SH-SY5Y (cell line): ENCODE measurements at regions not wholly inside any gene's neighbourhood (a gene's known extent, or its start where the extent isn't known, plus 50 kb on each side); places are given as distances from the start of the nearest gene placed in this dataset.

Experiments used
- GATA2 ChIP-seq: IDR thresholded peaks from 2 replicates; pipeline ENCODE4 v1.6.1; 2011; ENCODE audit warnings: mild to moderate bottlenecking, low read depth, low read length
- GATA3 ChIP-seq: IDR thresholded peaks from 2 replicates; pipeline ENCODE4 v1.6.1; 2011; ENCODE audit warnings: low read depth, mild to moderate bottlenecking, low read length, moderate library complexity

GRCh38 chr9:81850724-81851123, 77.5 kb upstream of the SPATA31D4 start:
- TF ChIP-seq GATA2 (no peak), GATA3 (no peak)

GRCh38 chr9:81851340-81851739, 76.9 kb upstream of the SPATA31D4 start:
- no peak for TF ChIP-seq GATA2
- TF ChIP-seq GATA3 = no peak

- no peak for TF ChIP-seq GATA3
- no peak for TF ChIP-seq GATA2
Observed at GRCh38 chr9:81852820-81853219, 75.4 kb upstream of the SPATA31D4 start.

GRCh38 chr9:81855538-81855937, 72.7 kb upstream of the SPATA31D4 start:
- no peak for TF ChIP-seq GATA3
- TF ChIP-seq GATA2 = no peak

- TF ChIP-seq GATA2 (no peak), GATA3 (no peak)
Observed at GRCh38 chr9:81858657-81859430, 69.4 kb upstream of the SPATA31D4 start.

- TF ChIP-seq GATA2 = no peak
- no peak for TF ChIP-seq GATA3
Observed at GRCh38 chr9:81860581-81860980, 67.6 kb upstream of the SPATA31D4 start.

GRCh38 chr9:81861644-81862043, 66.6 kb upstream of the SPATA31D4 start:
- TF ChIP-seq GATA2 (no peak), GATA3 (no peak)

- TF ChIP-seq GATA2 (no peak), GATA3 (no peak)
Observed at GRCh38 chr9:81868145-81868544, 60.1 kb upstream of the SPATA31D4 start.

- no peak for TF ChIP-seq GATA2
- TF ChIP-seq GATA3 = no peak
Observed at GRCh38 chr9:81871695-81872094, 56.5 kb upstream of the SPATA31D4 start.

GRCh38 chr9:81874250-81874649, 54.0 kb upstream of the SPATA31D4 start:
- TF ChIP-seq GATA3 (no peak), GATA2 (no peak)

GRCh38 chr9:81874931-81875330, 53.3 kb upstream of the SPATA31D4 start:
- TF ChIP-seq GATA3 (no peak), GATA2 (no peak)

- TF ChIP-seq GATA2 = no peak
- TF ChIP-seq GATA3 = no peak
Observed at GRCh38 chr9:81877047-81877446, 51.2 kb upstream of the SPATA31D4 start.
